Natural killer cell (primary cell): ENCODE measurements at regions not wholly inside any gene's neighbourhood (a gene's known extent, or its start where the extent isn't known, plus 50 kb on each side); places are given as distances from the start of the nearest gene placed in this dataset.

ENCODE experiments used
- ATAC-seq, 3 donors: fragments of 150-1000 bp in 2 of 3; fragments of 200-7000 bp in 1 of 3; cut with Tn5 transposase; 1 replicate in 1 of 3; 2 replicates in 2 of 3; pipeline ENCODE4 v1.10.0; 2021; ENCODE audit warnings: mild to moderate bottlenecking in 2 of 3, moderate library complexity in 2 of 3
- DNase-seq, 2 donors: peaks; one replicate each; pipeline versions ENCODE4 v3.0.0 to v3.0.0-alpha.2; 2013 to 2021; ENCODE audit warnings: mixed read lengths in 1 of 2
- H3K27ac ChIP-seq: one replicate; pipeline ENCODE4 v1.5.1; 2013; ENCODE audit warnings: mild to moderate bottlenecking, low read length
- H3K27me3 ChIP-seq: one replicate; pipeline ENCODE4 v1.6.1; 2013; ENCODE audit warnings: low read length; ENCODE audit not compliant: control insufficient read depth, insufficient read depth
- H3K36me3 ChIP-seq: one replicate; pipeline ENCODE4 v1.6.1; 2013; ENCODE audit warnings: low read length; ENCODE audit not compliant: control insufficient read depth, insufficient read depth
- H3K4me1 ChIP-seq: one replicate; pipeline ENCODE4 v1.6.1; 2013; ENCODE audit warnings: low read length; ENCODE audit not compliant: control insufficient read depth, insufficient read depth
- H3K4me3 ChIP-seq: one replicate; pipeline ENCODE4 v1.5.1; 2013; ENCODE audit warnings: low read length
- H3K9me3 ChIP-seq: one replicate; pipeline ENCODE4 v1.6.1; 2013; ENCODE audit warnings: low read length; ENCODE audit not compliant: control insufficient read depth, insufficient read depth
- H3K27ac Mint-ChIP-seq, 2 donors: one replicate each; pipeline ENCODE4 v1.8.0; 2022; ENCODE audit warnings: mild to moderate bottlenecking in 2 of 2, mixed read lengths in 2 of 2, moderate library complexity in 1 of 2
- H3K27me3 Mint-ChIP-seq, 2 donors: one replicate each; pipeline ENCODE4 v1.8.0; 2022; ENCODE audit warnings: low read depth in 2 of 2, mixed read lengths in 2 of 2
- H3K36me3 Mint-ChIP-seq: one replicate; pipeline ENCODE4 v1.8.0; 2022; ENCODE audit warnings: mixed read lengths
- H3K4me1 Mint-ChIP-seq, 2 donors: one replicate each; pipeline ENCODE4 v1.8.0; 2022; ENCODE audit warnings: mixed read lengths in 2 of 2
- H3K4me3 Mint-ChIP-seq: one replicate; pipeline ENCODE4 v1.8.0; 2022; ENCODE audit warnings: mild to moderate bottlenecking, moderate library complexity, mixed read lengths
- H3K9me3 Mint-ChIP-seq, 2 donors: one replicate each; pipeline ENCODE4 v1.8.0; 2022; ENCODE audit warnings: mixed read lengths in 2 of 2
- CTCF ChIP-seq: fragments of 200-600 bp; IDR thresholded peaks from one replicate; pipeline ENCODE4 v1.8.0; 2022; ENCODE audit warnings: antibody characterized with exemption
- WGBS: methylation state at CpG from one replicate; pipeline ENCODE4 v1.1.7; 2013; ENCODE audit warnings: missing lambda C conversion rate; ENCODE audit not compliant: insufficient coverage; 5-methylcytosine and 5-hydroxymethylcytosine counted together
- intact Hi-C: fragments of 100-400 bp; cut with micrococcal nuclease; formaldehyde crosslinking; loops from one replicate; pipeline ENCODE4 v1.14.2; 2022

DNA sequence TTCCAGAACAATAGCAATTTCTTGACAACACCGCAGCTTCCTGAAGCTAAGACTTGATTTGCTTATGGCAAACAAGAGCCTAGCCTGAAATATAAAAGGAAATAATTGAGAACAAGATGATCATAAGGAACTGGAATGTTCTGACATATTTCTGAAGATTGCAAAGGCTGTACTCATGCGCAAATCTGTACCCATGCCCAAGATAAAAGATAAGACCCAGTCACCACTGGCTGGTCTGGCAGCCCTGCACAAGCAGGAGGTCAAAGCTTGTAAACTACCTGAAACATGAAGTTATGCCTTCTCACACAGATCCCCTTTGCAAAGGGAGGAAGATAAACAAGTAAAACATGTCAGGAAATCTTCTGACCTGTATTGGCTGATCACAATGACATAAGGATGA lies 160.8 kb upstream of the GYPC start:
- no peak for ATAC-seq
- no peaks in the 10 kb centered on the region for H3K27me3 ChIP-seq
- no peak overlapping the region for H3K4me3 ChIP-seq
- Mint-ChIP-seq H3K9me3 (peaks cover 3 to 13% of the 10 kb centered on the region in 2 donors), H3K4me3 (no peak overlapping the region), H3K4me1 (no peaks in the 10 kb centered on the region), H3K36me3 (peaks cover 7% of the 10 kb centered on the region), H3K27ac (no peak overlapping the region), H3K27me3 (peaks cover 9 to 12% of the 10 kb centered on the region in 2 donors)
- no peak overlapping the region for H3K27ac ChIP-seq
- no peak for DNase-seq
- H3K9me3 ChIP-seq = peaks cover 9% of the 10 kb centered on the region
- no peaks in the 10 kb centered on the region for H3K4me1 ChIP-seq
- intact Hi-C loops = no loop called here
- H3K36me3 ChIP-seq = no peaks in the 10 kb centered on the region
- WGBS = 95% methylated on average over 2 of the region's 2 CpGs
- TF ChIP-seq CTCF = no peak

GRCh38 chr2:126496493-126496892 lies 159.5 kb upstream of the GYPC start:
- Histone ChIP-seq H3K9me3 (peaks cover 9% of the 10 kb centered on the region), H3K27me3 (no peaks in the 10 kb centered on the region), H3K27ac (no peak overlapping the region), H3K4me1 (no peaks in the 10 kb centered on the region), H3K4me3 (no peak overlapping the region), H3K36me3 (no peaks in the 10 kb centered on the region)
- no peaks in the 10 kb centered on the region for H3K4me1 Mint-ChIP-seq
- H3K4me3 Mint-ChIP-seq = no peak overlapping the region
- no peak for DNase-seq
- no peak overlapping the region for H3K27ac Mint-ChIP-seq
- peaks cover 10 to 12% of the 10 kb centered on the region in 2 donors for H3K27me3 Mint-ChIP-seq
- peaks cover 3 to 13% of the 10 kb centered on the region in 2 donors for H3K9me3 Mint-ChIP-seq
- intact Hi-C loops = no loop called here
- ATAC-seq = no peak
- peaks cover 7% of the 10 kb centered on the region for H3K36me3 Mint-ChIP-seq
- TF ChIP-seq CTCF = no peak
- WGBS = 82% methylated on average over 5 of the region's 5 CpGs

GRCh38 chr2:126503476-126503875 lies 152.5 kb upstream of the GYPC start:
- Mint-ChIP-seq H3K4me1 (no peaks in the 10 kb centered on the region), H3K36me3 (no peaks in the 10 kb centered on the region)

More at GRCh38 chr2:126503476-126503875, 152.5 kb upstream of the GYPC start:
- H3K4me3 Mint-ChIP-seq = no peak overlapping the region
- H3K27me3 ChIP-seq = no peaks in the 10 kb centered on the region
- DNase-seq = no peak
- H3K4me3 ChIP-seq = no peak overlapping the region
- intact Hi-C loops = no loop called here
- peaks cover 7% of the 10 kb centered on the region in 2 donors for H3K27me3 Mint-ChIP-seq
- H3K27ac ChIP-seq = no peak overlapping the region
- no peaks in the 10 kb centered on the region for H3K9me3 ChIP-seq
- no peaks in the 10 kb centered on the region for H3K4me1 ChIP-seq
- 62% methylated on average over 3 of the region's 3 CpGs for WGBS
- H3K9me3 Mint-ChIP-seq = no peaks in the 10 kb centered on the region
- H3K36me3 ChIP-seq = no peaks in the 10 kb centered on the region
- no peak for ATAC-seq
- H3K27ac Mint-ChIP-seq = no peak overlapping the region
- no peak for TF ChIP-seq CTCF
